ENCODE measurements at regions not wholly inside any gene's neighbourhood (a gene's known extent, or its start where the extent isn't known, plus 50 kb on each side); places are given as distances from the start of the nearest gene placed in this dataset.

GRCh38 chr7:13016036-13016581 lies 328.7 kb downstream of the ARL4A start:
- intact Hi-C loops (cut with DNase I; ENCODE audit: low total_unique reads) = no loop called here
- TF ChIP-seq POLR2A (IDR thresholded peaks at IDR 0.05) (no peak), CTCF (IDR thresholded peaks at IDR 0.05) (no peak)
- WGBS, 2 donors = 84 to 91% methylated on average over 11 of the region's 11 CpGs
- no peak overlapping the region for H3K4me3 ChIP-seq (ENCODE audit: low read depth, poor library complexity, severe bottlenecking)
- DNase-seq (ENCODE audit: low spot score in 2 of 2) = no peak

- WGBS, 2 donors = 67 to 74% methylated on average over 9 of the region's 9 CpGs
- intact Hi-C loops (cut with DNase I; ENCODE audit: low total_unique reads) = no loop called here
- DNase-seq (ENCODE audit: low spot score in 2 of 2) = no peak
- TF ChIP-seq POLR2A (IDR thresholded peaks at IDR 0.05) (no peak), CTCF (IDR thresholded peaks at IDR 0.05) (no peak)
- no peak overlapping the region for H3K4me3 ChIP-seq (ENCODE audit: low read depth, poor library complexity, severe bottlenecking)
These were observed 329.3 kb downstream of the ARL4A start for GRCh38 chr7:13016592-13017332.

DNA sequence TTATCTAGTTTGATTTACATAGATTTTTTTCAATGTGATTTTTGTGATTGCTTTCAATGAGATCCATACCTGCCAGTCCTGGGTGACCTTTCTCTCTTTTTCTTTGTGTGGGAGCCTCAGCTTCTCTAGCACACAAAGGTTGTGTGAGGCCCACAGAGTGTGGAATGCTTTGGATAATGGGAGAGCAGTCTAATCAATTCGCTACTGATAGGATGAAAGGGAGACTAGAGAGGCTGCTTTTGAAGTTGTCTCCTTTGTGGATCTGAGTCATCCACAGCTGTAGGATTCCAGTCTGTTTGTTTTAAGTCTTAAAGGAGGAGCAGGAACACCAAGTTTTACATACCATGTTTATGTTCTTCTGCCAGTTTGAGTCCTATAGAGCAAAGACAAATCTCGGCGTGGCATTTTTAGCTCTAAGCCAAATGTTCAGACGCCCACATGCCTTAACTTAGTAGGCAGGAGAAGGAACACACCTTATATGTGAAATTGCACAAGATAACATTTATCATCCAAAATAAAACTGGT lies 330.0 kb downstream of the ARL4A start:
- DNase-seq (ENCODE audit: low spot score in 2 of 2) = no peak
- intact Hi-C loops (cut with DNase I; ENCODE audit: low total_unique reads) = no loop called here
- 48% methylated on average over 4 of the region's 4 CpGs for WGBS, 2 donors
- TF ChIP-seq CTCF (IDR thresholded peaks at IDR 0.05) (no peak), POLR2A (IDR thresholded peaks at IDR 0.05) (no peak)
- H3K4me3 ChIP-seq (ENCODE audit: low read depth, poor library complexity, severe bottlenecking) = no peak overlapping the region

DNA sequence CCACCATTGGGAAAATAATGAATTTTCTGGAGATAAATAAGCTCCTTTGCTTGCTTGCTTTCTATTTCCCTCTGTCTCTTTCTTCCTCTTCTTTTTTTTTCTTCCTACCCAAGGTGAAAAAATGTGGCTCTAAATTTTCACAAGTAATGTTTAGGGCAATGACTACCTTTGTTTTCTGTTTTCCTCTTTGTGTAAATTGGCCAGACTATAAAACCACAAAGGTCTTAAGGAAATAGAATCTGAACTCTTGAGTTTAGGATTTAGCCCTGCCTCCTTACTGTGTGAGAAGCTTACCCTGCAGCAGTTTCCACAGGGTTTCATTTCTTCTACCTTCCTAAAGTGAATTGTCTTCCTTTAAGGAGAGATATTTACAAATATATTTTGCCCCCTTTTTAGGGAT lies 330.4 kb downstream of the ARL4A start:
- intact Hi-C loops (cut with DNase I; ENCODE audit: low total_unique reads) = no loop called here
- H3K4me3 ChIP-seq (ENCODE audit: low read depth, poor library complexity, severe bottlenecking) = no peak overlapping the region
- TF ChIP-seq CTCF (IDR thresholded peaks at IDR 0.05) = no peak
- no peak for TF ChIP-seq POLR2A (IDR thresholded peaks at IDR 0.05)
- DNase-seq (ENCODE audit: low spot score in 2 of 2) = no peak

GRCh38 chr7:13021566-13022300 lies 334.3 kb downstream of the ARL4A start:
- TF ChIP-seq CTCF (IDR thresholded peaks at IDR 0.05) = no peak
- no peak for TF ChIP-seq POLR2A (IDR thresholded peaks at IDR 0.05)
- 75 to 83% methylated on average over 6 of the region's 6 CpGs for WGBS, 2 donors
- intact Hi-C loops (cut with DNase I; ENCODE audit: low total_unique reads) = no loop called here
- H3K4me3 ChIP-seq (ENCODE audit: low read depth, poor library complexity, severe bottlenecking) = no peak overlapping the region
- DNase-seq (ENCODE audit: low spot score in 2 of 2) = no peak
